NCI-H524 treated with DMSO at 0.1 percent for 48 hours (cell line): ENCODE measurements at regions not wholly inside any gene's neighbourhood (a gene's known extent, or its start where the extent isn't known, plus 50 kb on each side); places are given as distances from the start of the nearest gene placed in this dataset.

Experiments used
- DNase-seq: peaks from one replicate; lab custom pipeline; 2025; lab: John Stamatoyannopoulos, UW

GRCh38 chr1:193729429-193729828 is 543.0 kb upstream of the B3GALT2 start:
- DNase-seq, result no peak

- no peak for DNase-seq
These were observed 541.4 kb upstream of the B3GALT2 start for GRCh38 chr1:193727850-193728249.

- no peak for DNase-seq
These were observed 540.3 kb upstream of the B3GALT2 start for GRCh38 chr1:193726722-193727121.

GRCh38 chr1:193712392-193712791 is 526.0 kb upstream of the B3GALT2 start:
- no peak for DNase-seq

DNA sequence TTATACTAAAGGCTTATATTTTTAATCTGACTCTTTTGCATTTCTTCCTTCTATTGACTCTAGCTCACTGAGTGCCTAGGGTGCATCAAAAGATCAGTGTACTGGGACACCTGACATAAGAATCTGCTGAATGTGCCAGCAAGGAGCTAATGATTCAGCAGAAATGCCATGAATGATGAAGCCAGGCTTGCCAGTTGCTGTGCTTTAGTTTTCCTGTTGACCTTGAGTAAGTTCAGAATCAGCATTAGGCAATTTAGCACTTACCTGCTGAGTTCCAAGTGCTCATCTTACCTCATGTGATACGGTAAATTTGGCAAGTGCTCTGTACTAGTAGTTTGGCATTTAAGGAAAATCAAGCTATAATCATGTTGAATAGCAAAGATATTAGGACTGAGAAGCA is 523.2 kb upstream of the B3GALT2 start:
- DNase-seq, result no peak

DNA sequence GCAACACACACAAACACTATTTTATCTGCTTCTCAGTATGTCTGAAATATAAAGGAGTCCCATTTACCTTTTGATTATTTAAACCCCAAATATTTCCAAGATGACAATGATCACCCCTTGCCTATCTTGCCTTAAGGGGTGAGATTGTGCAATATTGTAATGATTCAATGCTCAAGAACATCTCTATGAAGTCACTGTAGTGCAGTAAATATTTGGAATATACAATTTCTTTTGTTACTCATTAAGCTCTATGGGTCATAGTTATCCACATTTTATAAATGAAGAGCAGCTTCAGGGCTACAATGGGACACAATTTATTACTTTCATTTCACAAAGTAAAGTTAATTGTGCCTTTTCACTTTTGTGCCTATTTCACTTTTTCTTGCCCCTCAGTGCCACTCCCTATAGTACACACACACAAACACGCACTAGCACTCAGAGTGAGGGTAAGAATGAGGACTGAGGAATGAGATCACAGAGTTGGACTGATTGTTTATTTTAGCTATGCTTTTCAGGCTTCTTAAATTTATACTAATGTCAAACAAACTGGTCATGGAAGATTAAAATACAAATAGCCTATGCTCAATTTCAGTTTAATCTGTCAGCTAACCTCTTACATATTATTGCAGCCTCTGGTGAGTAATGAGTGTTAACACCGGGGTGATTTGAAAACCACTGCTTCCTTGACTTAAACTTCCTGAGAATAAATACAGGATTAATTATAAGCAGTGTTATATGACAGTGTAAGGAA is 521.0 kb upstream of the B3GALT2 start:
- no peak for DNase-seq

DNA sequence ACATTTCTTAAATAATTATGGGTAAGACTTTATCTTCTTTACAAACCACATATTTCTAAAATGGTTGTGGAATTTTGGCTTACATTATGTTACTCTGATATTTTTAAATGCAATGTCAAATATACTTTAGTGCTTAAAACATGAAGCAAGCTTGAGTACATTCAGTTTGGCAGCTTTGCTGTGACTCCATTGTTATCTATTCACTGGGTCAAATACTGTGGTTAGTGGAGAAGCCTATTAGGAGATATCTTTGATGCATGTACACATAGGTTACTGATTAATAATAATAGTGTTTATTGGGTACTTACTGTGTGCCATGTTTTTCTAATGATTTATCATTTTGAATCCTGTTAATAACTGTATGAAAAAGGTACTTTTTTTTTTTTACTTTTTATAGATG is 520.4 kb upstream of the B3GALT2 start:
- no peak for DNase-seq

GRCh38 chr1:193705554-193705981 is 519.2 kb upstream of the B3GALT2 start:
- DNase-seq, result no peak

GRCh38 chr1:193703655-193704054 is 517.2 kb upstream of the B3GALT2 start:
- no peak for DNase-seq

DNA sequence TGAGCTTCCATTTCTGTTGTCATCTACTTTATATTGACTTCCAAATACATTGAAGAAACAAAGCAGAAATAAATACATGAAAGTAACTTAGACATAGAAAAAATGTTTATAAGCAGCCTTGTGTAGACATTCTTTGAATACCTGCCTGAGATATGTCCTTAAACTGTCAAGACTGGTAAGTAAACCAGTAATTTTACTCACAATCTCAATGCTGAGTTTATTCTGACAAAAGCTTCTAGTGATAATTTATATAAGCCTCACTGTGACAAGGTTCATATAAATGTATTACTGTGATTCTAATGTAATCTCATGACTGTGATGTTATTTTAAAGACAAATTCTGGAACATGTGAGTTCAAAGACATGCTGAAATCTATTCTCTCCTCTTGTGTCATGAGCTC is 516.7 kb upstream of the B3GALT2 start:
- DNase-seq, result no peak

DNA sequence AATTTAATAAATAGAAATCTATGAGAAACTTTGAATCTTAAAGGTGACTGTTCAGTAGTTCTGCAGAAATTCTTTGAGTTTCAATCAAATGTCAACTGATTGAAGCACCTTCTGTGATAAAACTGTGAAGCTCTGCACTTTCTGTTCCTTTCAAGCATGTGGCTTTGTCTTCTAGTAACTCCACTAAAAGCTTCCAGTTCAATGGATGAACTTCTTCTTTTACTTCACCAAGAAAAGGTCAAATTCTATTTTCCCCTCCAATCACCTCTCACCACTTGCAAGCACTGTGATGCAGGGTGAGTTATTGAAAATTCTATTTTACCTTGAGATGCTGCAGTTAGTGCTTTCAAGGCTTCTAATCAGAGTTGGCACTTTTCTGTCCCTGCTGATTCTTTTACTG is 515.3 kb upstream of the B3GALT2 start:
- DNase-seq, result no peak

DNA sequence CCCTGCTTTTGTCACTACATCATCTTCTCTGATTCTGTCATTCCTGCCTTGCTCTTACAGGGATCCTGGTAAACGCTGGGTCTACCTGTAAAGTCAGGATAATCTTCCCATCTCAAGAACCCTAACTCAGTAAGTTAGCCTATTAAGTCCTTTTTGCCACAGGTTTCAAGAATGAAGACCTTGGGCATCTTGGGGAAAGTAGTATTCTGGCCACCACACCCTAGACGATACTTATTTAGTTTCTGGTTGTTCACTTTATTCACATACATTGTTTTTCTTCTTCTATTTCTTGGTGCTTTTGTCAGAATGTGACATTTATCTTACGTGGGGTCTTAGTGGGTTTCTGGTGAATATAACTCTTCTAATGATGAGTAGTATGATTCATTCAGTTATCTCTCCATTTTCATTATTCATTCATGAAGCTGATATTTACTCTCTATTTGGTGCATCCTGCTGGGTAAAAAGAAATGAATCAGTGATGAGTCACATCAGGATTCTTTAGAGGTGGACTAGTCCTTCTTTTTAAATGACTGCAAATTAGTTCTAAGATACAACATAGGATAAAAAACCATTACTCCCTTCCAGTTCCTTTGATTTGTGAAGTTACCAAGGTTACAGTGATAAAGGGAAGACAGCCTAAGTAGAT is 514.4 kb upstream of the B3GALT2 start:
- no peak for DNase-seq

- no peak for DNase-seq
These were observed 512.8 kb upstream of the B3GALT2 start for GRCh38 chr1:193699261-193699660.

- DNase-seq, result no peak
These were observed 511.4 kb upstream of the B3GALT2 start for GRCh38 chr1:193697776-193698175.

- DNase-seq, result no peak
These were observed 510.8 kb upstream of the B3GALT2 start for GRCh38 chr1:193697115-193697762.

GRCh38 chr1:193694741-193695140 is 508.3 kb upstream of the B3GALT2 start:
- DNase-seq, result no peak

GRCh38 chr1:193685986-193686385 is 499.6 kb upstream of the B3GALT2 start:
- no peak for DNase-seq

DNA sequence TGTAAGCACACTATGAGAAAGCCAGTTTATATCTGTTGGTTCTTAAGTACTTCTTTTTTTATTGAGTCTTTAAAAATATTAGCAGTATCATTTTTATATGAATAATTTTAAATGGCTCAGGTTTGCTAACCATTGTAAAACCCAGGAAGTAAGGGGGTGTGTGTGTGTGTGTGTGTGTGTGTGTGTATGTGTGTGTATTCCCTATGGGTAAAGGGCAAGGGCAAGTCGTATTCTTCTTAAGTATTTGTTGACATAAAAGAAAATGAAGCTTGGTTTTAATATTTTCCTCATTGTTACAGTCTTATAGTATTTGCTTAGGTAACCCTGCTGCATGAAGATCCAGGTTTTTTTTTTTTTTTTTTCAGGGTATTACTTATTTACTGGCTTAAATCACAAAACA is 495.0 kb upstream of the B3GALT2 start:
- no peak for DNase-seq

GRCh38 chr1:193680924-193681316 is 494.5 kb upstream of the B3GALT2 start:
- DNase-seq, result no peak

GRCh38 chr1:193680247-193680923 is 494.0 kb upstream of the B3GALT2 start:
- no peak for DNase-seq

- no peak for DNase-seq
These were observed 491.5 kb upstream of the B3GALT2 start for GRCh38 chr1:193677874-193678273.

DNA sequence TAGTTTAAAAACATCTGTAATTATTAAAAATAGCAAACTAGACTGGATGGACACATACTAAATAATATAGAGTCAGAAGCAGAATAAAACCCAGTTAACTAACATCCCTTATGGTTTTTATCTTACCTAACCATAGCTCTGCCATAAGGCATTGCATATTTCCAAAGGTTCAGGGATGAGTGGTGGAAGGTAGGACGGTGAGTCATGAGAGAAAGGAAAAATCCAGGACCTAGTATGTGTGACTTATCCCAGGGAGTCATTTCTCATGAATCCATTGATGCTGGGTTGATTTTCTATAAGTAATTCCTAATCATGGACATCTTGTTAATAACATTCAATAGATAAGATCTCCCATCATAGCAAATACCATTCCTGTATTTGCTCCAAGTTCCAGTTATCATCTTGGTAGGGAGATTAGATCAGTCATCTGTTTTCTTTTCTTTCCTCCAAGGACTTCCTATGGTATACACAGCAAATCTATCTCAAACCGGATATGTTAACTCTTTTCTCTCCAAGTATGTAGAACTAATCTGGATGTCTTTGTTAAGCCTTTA is 490.7 kb upstream of the B3GALT2 start:
- no peak for DNase-seq
